ENCODE measurements at regions not wholly inside any gene's neighbourhood (a gene's known extent, or its start where the extent isn't known, plus 50 kb on each side); places are given as distances from the start of the nearest gene placed in this dataset.

GRCh38 chr3:110066206-110066605 lies 728.9 kb upstream of the DPPA4 start:
- ChIA-PET CTCF (no interaction called here), POLR2A (no interaction called here)
- TF ChIP-seq CTCF (IDR thresholded peaks at IDR 0.05): no peak
- H3K4me3 Mint-ChIP-seq: no peak overlapping the region
- no peaks in the 10 kb centered on the region for H3K36me3 Mint-ChIP-seq (ENCODE audit: low read depth)
- no peaks in the 10 kb centered on the region for H3K4me1 Mint-ChIP-seq
- ATAC-seq (ENCODE audit: low read depth) (no peak), DNase-seq (no peak)
- intact Hi-C loops (cut with micrococcal nuclease): no loop called here
- H3K9me3 Mint-ChIP-seq: peaks cover 3% of the 10 kb centered on the region
- no peaks in the 10 kb centered on the region for H3K27me3 Mint-ChIP-seq
- no peak overlapping the region for H3K27ac Mint-ChIP-seq

GRCh38 chr3:110067527-110067926 lies 730.2 kb upstream of the DPPA4 start:
- TF ChIP-seq CTCF (IDR thresholded peaks at IDR 0.05): no peak
- ChIA-PET POLR2A (no interaction called here), CTCF (no interaction called here)
- Mint-ChIP-seq H3K36me3 (ENCODE audit: low read depth) (no peaks in the 10 kb centered on the region), H3K27ac (no peak overlapping the region), H3K4me3 (no peak overlapping the region), H3K4me1 (no peaks in the 10 kb centered on the region), H3K27me3 (no peaks in the 10 kb centered on the region), H3K9me3 (peaks cover 3% of the 10 kb centered on the region)
- ATAC-seq (ENCODE audit: low read depth): no peak
- intact Hi-C loops (cut with micrococcal nuclease): no loop called here
- no peak for DNase-seq

- intact Hi-C loops (cut with micrococcal nuclease): no loop called here
- CTCF ChIA-PET: no interaction called here
- no peak for ATAC-seq (ENCODE audit: low read depth)
Observed at GRCh38 chr3:110069761-110070160, 732.4 kb upstream of the DPPA4 start.

GRCh38 chr3:110070161-110070916 lies 733.0 kb upstream of the DPPA4 start:
- Mint-ChIP-seq H3K9me3 (peaks cover 3% of the 10 kb centered on the region), H3K4me3 (no peak overlapping the region), H3K4me1 (no peaks in the 10 kb centered on the region), H3K27ac (no peak overlapping the region), H3K27me3 (no peaks in the 10 kb centered on the region), H3K36me3 (ENCODE audit: low read depth) (no peaks in the 10 kb centered on the region)
- no peak for TF ChIP-seq CTCF (IDR thresholded peaks at IDR 0.05)
- intact Hi-C loops (cut with micrococcal nuclease): no loop called here
- CTCF ChIA-PET: no interaction called here
- DNase-seq (no peak), ATAC-seq (ENCODE audit: low read depth) (no peak)
- POLR2A ChIA-PET: no interaction called here

More at GRCh38 chr3:110069761-110070160, 732.4 kb upstream of the DPPA4 start:
- no peak for DNase-seq
- Mint-ChIP-seq H3K27ac (no peak overlapping the region), H3K4me3 (no peak overlapping the region), H3K9me3 (peaks cover 3% of the 10 kb centered on the region), H3K27me3 (no peaks in the 10 kb centered on the region), H3K4me1 (no peaks in the 10 kb centered on the region), H3K36me3 (ENCODE audit: low read depth) (no peaks in the 10 kb centered on the region)
- no peak for TF ChIP-seq CTCF (IDR thresholded peaks at IDR 0.05)
- POLR2A ChIA-PET: no interaction called here

GRCh38 chr3:110074095-110074494 lies 736.7 kb upstream of the DPPA4 start:
- POLR2A ChIA-PET: no interaction called here
- TF ChIP-seq CTCF (IDR thresholded peaks at IDR 0.05): no peak
- DNase-seq (no peak), ATAC-seq (ENCODE audit: low read depth) (no peak)
- CTCF ChIA-PET: no interaction called here
- H3K27me3 Mint-ChIP-seq: no peaks in the 10 kb centered on the region
- H3K4me1 Mint-ChIP-seq: no peaks in the 10 kb centered on the region
- H3K9me3 Mint-ChIP-seq: no peaks in the 10 kb centered on the region
- H3K4me3 Mint-ChIP-seq: no peak overlapping the region
- H3K36me3 Mint-ChIP-seq (ENCODE audit: low read depth): no peaks in the 10 kb centered on the region
- H3K27ac Mint-ChIP-seq: no peak overlapping the region
- intact Hi-C loops (cut with micrococcal nuclease): no loop called here

Data from activated B cell treated with CpG ODN at 0.5 μM for 24 hours (primary cell).